ENCODE measurements at regions not wholly inside any gene's neighbourhood (a gene's known extent, or its start where the extent isn't known, plus 50 kb on each side); places are given as distances from the start of the nearest gene placed in this dataset.

DNA sequence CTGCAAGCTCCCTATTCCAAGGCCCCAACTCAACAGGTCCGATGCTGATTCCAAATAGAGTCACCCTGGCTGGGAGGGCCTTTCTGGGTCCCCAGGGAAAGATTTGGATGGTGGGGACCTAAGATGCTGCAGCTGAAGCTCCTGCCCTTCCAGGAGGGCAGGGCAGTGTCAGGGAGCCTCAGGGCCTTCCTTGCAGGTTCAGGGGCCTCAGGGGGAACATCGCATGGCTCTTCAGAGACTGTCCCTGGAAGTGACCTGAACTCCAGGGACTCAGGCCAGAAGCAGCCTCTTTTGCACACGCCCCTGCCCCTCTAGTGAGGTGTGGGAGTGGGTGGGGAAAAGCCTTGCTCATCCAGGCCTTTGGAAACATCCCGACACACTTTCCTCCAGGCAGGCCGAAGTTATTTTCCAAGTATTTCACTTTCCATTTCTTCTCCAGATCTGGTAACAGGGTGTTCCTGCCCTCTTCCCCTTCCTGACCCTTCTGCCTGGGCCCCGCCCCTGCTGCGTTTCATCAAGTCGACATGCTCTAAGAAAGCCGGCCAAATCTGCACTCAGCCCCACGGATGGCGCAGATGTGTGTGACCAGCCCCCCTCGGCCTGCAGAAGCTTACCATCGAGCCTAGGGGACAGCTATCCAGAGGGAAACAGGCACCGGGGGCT lies 159.5 kb downstream of the FGF18 start:
- DNase-seq (ENCODE audit: low read depth in 1 of 2, low spot score in 1 of 2): no peak

DNA sequence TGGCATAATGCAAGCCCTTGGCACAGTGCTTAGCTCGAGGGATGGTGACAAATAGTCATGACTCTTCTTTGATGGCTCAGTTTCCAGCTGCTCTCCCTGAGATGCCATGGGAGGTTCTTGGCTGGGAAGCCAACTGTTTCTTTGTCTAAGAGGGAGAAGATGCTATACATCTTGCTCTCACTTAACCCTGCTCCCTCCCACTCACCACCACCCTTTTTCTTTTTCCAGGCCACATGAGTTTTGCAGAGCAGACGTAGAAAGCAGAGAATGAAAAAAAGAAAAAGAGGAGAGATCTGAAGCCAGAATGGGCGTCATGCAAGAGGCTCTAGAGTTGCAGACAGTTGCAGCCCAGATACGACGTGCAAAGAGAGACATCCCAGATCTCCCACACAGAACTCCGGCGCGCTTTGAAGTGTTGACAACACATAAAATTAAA lies 160.5 kb downstream of the FGF18 start:
- no peak for DNase-seq (ENCODE audit: low read depth in 1 of 2, low spot score in 1 of 2)

DNA sequence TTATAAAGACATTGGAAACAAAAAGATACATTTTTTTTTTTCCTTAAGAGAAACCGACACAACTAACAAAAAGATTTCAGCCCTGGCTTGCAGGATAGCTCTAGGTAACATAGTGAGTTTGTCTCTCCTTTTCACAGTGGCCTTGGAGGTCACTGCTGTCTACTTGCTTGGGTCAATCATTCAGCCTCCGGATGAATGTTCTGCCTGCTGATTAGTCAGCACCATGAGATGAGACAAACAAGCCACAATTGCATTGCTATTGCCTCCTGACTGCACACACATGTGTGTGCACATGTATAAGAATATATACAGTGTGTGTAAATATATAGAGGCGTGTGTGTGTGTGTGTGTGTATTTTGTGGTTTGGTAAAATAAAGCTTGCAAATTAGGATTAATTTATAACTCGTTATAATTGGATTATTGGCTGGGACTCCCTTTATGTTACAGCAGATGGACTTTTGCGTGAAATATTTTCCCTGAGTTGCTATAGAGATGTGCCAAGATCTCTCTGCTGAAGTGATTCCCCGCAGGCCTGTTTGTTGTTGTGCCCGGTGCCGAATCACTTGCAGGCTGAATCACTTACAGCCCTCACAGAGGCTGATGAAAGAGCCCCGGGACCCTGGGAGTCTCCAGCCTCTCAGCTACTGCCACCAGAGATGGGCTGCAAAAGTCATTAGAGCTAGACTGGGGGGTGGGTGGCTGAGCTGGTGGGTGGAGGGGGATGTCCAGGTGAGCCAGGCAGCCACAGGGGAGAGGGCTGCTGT lies 161.2 kb downstream of the FGF18 start:
- no peak for DNase-seq (ENCODE audit: low read depth in 1 of 2, low spot score in 1 of 2)

DNA sequence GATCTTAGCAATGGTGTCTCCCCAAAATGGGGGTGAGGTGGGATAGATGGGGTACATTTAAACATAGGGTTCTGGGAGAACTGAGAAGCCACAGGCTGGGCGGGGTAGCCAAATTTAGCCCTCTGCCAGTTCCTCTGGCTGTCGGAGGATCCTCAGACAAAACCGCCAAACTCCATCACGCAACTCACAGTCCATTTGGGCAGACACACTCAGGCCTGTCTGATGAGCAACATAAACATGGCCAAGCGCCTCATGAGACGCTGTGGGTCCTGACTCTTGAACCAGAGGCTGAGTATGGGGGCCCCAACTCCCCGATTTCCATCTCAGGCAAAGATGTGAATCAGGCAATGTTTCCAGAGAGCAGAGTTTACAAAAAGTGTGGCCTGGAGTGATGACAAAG lies 162.3 kb downstream of the FGF18 start:
- no peak for DNase-seq (ENCODE audit: low read depth in 1 of 2, low spot score in 1 of 2)

DNA sequence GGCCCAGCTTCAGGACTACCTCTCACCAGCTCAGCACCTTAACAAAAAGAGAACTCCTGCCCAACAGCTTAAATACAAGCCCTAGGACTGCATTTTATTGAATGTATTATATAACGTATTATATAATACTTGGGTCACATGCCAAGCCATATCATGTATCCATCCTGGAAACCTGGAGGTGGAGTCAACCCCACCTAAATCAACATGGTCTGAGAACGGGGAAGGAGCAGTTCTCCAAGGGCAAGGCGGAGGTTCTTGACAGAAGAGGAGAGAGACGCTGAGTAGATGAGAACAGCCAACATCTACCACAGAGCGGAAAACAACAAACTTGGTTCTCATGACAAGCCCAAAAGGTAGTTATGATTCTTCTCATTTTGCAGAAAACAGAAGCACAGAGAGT lies 163.4 kb downstream of the FGF18 start:
- no peak for DNase-seq (ENCODE audit: low read depth in 1 of 2, low spot score in 1 of 2)

DNA sequence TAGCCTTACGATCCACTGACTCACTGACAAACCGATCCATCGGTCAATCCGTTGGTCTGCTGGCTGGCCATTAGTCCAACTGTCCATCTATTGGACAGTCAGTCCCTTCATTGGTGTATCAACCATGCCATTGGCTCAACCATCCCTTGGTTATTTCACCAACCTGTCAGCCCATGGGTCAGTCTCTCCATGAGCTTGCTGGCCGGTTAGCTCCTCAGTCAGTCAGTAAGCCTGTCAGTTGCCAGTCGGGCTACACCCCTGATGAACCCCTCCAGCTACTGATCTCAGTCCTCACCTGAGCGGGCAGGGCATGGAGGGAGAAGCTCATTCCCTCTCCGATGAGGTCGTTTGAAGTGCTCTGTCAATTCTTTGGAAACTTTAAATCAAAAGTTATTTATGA lies 166.5 kb downstream of the FGF18 start:
- DNase-seq (ENCODE audit: low read depth in 1 of 2, low spot score in 1 of 2): no peak

DNA sequence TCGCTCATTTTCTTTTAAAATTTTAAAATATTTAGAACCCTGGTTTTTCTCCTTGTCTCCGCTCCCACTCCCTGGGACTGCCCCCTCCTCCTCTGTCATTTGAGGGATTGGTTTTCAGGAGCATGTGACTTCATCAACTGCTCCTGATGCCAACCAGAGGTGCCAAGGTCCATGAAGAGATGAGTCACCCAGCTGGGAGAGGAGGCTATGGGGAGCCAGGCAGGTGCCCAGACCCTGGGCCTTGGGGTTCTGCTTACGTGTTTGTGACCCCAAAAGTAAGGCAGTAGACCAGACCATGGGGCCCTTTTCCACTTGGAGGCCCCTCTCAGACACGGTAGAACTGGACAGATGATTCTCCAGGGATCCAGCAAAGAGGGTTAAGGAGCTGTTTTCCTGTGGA lies 167.0 kb downstream of the FGF18 start:
- no peak for DNase-seq (ENCODE audit: low read depth in 1 of 2, low spot score in 1 of 2)

- no peak for DNase-seq (ENCODE audit: low read depth in 1 of 2, low spot score in 1 of 2)
Measured at GRCh38 chr5:171588046-171588445, 168.6 kb downstream of the FGF18 start.

- DNase-seq (ENCODE audit: low read depth in 1 of 2, low spot score in 1 of 2): no peak
Measured at GRCh38 chr5:171588790-171589189, 169.3 kb downstream of the FGF18 start.

DNA sequence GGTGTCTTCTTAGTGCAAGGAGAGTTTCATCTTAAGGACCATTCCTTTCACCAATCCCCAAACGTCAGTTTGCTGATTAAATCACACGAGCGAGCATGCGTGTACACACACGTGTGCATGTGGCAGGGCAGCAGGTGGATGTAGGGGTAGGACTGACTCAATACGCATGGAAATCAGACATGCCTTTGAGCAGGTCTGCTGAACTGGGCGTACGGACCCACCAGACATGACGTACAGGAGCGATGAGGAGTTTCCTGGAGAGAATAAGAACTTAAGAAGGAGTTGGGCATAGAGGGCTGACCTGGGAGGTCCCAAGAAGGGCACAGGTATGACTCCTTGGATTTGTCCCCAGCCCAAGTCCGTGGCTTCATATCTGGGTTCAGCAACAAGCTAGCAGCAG lies 170.0 kb downstream of the FGF18 start:
- no peak for DNase-seq (ENCODE audit: low read depth in 1 of 2, low spot score in 1 of 2)

DNA sequence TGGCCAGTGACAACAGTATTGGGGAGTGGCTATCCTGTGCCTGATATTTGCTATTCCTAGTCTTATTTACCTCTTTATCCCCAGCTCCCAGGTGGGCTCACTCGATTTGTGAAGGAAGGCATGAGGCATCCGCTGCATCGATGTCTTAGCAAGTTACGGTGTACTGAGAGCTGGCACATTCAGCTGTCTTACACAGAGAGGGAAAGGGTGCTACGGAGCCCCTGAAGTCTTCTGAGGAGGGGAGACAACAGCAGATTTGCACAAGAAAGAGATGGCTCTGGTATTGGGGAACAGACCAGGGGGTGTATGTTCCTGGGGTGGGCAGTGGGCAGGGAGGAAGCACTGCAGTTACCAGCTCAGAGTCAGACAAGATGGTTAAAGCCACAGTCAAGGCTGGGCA lies 172.6 kb downstream of the FGF18 start:
- no peak for DNase-seq (ENCODE audit: low read depth in 1 of 2, low spot score in 1 of 2)

- DNase-seq (ENCODE audit: low read depth in 1 of 2, low spot score in 1 of 2): no peak
Measured at GRCh38 chr5:171592736-171593135, 173.3 kb downstream of the FGF18 start.

DNA sequence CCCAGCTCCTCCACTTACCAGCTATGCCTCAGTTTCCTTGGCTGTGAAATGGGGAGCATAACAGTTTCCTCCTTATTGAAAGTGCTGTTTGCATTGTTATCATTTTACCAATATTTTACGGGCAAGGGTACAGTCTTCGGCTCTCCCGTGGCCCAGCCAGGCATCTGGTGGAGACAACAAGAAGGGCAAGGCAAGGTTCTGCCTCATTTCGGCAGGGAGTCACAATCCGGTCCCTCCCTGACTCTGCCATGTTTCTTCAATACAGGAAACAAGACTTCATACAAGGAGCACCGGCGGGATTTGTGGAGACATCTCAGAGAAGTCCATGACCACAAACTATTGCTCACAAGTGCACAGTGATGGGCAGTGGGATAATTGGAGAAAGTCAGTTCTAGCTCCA lies 174.0 kb downstream of the FGF18 start:
- DNase-seq (ENCODE audit: low read depth in 1 of 2, low spot score in 1 of 2): no peak

DNA sequence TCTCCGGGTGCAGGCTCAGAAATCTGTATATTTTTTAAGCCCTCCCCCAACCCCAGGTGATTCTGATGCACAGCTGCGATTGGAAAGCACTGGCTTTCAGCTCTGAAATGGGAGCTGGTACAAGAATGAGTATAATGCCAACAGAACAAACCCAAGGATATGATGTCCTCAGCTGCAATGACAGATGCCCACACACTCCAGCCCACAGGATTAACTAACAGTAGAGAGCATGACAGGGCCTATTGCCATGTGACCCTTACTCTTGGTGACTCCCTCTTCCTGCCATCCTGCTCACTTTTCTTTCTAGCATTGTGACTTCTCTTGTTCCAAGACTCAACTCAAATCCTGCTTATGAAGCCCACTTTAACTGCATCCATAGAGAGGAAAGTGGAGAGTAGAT lies 174.5 kb downstream of the FGF18 start:
- no peak for DNase-seq (ENCODE audit: low read depth in 1 of 2, low spot score in 1 of 2)

GRCh38 chr5:171595401-171595800 lies 176.0 kb downstream of the FGF18 start:
- no peak for DNase-seq (ENCODE audit: low read depth in 1 of 2, low spot score in 1 of 2)

DNA sequence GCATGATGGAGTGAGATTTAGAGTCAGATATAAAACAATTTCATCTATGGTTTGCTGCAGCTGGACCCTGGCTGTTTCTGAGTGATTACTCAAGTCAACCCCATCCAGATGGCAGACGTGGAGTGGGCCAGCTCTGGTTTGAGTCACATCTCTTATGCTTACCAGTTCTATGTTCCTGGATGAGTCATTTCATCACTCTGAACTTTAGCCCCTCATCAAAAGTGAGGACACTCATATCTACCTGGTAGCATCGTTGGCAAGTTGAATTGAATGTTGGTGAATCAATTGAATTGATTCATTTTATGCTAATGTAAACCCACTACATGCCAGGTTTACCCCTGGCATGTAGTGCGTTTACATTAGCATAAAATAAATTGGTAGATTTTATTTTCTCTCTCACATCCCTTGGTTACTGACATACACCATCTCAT lies 176.4 kb downstream of the FGF18 start:
- no peak for DNase-seq (ENCODE audit: low read depth in 1 of 2, low spot score in 1 of 2)

GRCh38 chr5:171596391-171596878 lies 177.0 kb downstream of the FGF18 start:
- no peak for DNase-seq (ENCODE audit: low read depth in 1 of 2, low spot score in 1 of 2)

DNA sequence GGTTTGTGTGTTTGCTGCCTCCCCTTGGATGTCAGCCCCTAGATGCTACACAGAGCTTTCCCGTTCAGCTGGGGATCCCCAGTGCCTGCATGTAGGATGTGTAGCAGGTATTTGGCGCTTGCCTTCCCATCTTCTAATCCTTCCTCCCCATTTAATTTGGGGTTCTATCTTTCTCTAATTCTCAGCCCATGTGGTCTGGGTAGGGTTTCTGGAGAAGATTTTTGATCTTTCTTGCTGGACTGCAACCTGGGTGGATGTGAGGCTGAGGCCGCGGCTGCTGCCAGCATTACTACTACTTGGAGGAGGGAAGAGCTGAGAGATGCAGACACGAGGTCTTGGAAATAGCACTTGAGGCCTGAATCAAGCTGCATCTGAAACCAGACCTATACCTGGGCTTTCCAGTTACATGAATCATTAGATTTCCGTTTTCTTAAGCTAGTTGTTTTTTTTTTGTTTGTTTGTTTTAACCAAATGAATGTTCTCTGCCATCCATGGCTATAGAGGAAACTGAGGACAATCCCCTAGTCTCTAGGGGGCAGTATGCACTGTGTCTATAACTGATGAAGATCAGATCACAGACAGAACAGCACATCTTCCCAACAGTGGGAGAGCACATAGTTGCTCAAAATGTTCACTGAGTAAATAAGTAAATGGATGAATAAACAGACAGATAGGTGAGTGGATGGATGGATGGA lies 178.6 kb downstream of the FGF18 start:
- DNase-seq (ENCODE audit: low read depth in 1 of 2, low spot score in 1 of 2): no peak

DNA sequence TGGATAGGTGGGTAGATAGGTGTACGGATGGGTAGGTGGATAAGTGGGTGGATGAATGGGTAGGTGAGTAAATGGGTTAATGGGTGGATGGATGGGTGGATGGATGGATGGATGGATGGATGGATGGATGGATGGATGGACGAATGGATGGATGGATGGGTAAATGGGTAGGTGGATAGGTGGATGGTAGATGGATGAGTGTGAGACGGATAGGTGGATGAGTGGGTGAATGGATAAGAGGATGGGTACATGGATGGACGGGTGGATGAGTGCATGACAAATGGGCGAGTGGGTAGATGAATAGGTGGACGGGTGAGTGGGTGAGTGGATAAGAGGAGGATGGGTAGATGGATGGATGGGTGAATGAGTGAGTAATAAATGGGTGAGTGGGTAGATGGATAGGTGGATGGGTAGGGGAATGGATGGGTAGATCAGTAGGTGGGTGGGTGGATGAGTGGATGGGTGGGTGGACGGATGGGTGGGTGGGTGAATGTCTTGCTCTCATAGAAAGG lies 179.2 kb downstream of the FGF18 start:
- no peak for DNase-seq (ENCODE audit: low read depth in 1 of 2, low spot score in 1 of 2)

DNA sequence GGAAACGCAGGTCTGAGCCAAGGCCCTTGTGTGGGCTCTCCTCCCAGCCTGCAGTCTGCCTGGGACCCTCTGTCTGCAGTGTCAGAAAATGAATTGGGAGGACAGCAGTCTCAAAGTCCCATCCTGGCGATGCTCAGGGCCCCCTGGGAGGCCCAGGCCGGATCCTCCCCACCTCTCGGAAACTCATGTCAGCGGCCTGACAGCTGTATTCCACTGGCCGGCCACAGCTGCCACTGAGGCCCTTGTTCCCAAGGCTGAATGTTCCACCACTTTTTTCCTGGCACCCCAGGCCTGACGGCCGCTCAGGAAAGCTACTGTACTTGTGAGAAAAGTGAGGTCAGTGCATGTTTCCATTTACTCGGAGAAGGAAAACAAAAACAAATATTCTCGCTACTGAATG lies 180.0 kb downstream of the FGF18 start:
- no peak for DNase-seq (ENCODE audit: low read depth in 1 of 2, low spot score in 1 of 2)

DNA sequence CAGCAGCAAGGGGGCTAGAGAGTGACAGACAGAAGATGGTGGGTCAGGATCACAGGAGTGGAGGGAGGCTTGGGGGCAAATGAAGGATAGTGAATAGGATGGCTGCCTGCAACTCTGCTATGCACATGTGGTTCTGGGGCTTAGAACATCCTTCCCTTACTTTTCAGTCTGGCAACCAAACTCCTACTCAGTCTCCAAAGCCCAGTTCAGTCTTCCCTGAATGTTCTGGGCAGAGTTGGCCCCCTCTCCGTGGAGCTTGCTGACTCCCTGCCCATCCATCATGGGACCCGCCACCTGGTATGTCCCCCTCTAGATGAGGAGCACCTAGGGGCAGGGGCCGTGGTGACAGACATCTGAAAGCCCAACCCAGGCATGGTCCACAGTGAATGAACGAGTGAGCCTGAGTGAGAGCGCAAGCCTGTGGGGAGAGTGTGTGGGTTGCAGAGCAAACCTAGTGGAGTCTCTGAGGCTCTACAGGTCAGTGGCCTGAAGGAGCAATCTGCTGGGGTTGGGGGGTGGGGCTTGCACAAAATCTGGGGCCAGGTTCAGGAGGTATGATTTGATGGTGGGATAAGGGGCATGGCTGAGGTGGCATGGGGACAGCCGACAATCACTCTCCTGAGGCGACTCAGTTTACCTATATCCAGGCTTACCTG lies 180.6 kb downstream of the FGF18 start:
- DNase-seq (ENCODE audit: low read depth in 1 of 2, low spot score in 1 of 2): no peak

Data from activated CD4-positive, alpha-beta T cell treated with anti-CD3 and anti-CD28 coated beads, Interleukin-2, amount 50 U/mL, for 24 hours (primary cell).